ENCODE measurements at regions not wholly inside any gene's neighbourhood (a gene's known extent, or its start where the extent isn't known, plus 50 kb on each side); places are given as distances from the start of the nearest gene placed in this dataset.
"Not testable (repeated sequence)": the region's sequence is repeated elsewhere in the genome, so short reads cannot be mapped to it uniquely, and the experiment has no call there.

- no peak for DNase-seq
These were observed 51.1 kb upstream of the CRY1 start for GRCh38 chr12:107144441-107144840.

- no peak for DNase-seq
These were observed 51.6 kb upstream of the CRY1 start for GRCh38 chr12:107144990-107145389.

DNA sequence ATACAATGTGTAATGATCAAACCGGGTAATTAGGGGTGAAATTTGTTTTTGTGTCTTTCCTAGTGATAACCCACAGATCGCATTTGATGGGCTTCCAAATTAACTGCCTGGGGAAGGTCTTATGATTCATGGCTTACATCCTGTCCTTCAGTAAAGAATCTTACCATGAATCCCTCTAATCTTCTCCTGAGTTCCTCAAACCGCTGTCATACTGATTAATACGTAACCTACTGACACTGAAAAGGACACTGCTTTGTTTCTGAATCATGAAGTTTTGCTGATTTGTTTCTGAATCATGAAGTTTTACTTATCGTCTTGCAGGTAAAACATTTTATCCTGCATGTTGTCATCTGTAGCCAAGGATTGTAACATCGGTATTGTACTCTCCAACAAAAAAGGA, 52.0 kb upstream of the CRY1 start:
- no peak for DNase-seq

GRCh38 chr12:107148107-107148506, 54.8 kb upstream of the CRY1 start:
- no peak for DNase-seq

DNA sequence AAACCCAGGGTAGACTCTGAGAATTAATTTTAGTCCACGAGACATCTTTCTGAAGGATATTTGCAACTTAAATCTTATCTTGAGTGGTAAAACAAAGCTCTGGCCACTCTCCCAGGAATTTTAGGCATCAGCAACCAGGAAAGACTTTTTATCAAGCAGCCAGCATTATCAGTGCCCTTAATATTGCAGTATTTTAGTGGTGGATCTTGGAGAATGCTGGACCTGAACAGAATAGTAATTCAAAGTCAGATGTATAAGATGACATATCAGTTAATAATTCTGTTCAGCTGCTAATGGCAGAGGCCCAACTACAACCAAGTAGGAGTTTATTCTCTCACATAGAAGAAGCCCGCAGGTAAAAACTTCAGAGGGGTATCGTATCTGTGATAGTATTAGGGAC, 59.0 kb upstream of the CRY1 start:
- no peak for DNase-seq

DNA sequence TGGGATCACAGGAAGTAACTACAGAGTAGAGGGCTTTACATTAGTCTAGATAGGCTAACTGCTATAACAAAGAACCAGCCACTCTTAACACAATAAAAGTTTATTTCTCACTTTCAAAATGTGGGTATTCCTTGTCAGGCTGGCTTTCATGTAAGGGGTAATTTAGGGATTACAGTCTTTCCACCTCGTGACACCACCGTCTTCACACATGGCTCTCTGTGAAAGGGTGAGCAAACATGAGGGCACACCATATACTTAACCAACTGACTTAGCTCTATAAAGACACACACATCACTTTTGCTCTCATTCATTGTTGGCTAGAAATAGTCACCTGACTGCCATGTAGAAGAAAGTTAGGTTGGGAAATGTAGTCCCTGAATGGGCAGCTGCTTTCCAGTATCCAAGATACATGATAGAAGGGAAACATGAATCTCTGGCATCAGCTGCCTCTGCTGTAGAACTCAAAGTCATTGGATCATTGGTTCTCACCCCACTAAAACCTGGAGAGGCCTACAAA, 66.1 kb upstream of the CRY1 start:
- no peak for DNase-seq

GRCh38 chr12:107163413-107163812, 70.1 kb upstream of the CRY1 start:
- DNase-seq: no peak

- DNase-seq: no peak
These were observed 71.0 kb upstream of the CRY1 start for GRCh38 chr12:107164392-107164791.

DNA sequence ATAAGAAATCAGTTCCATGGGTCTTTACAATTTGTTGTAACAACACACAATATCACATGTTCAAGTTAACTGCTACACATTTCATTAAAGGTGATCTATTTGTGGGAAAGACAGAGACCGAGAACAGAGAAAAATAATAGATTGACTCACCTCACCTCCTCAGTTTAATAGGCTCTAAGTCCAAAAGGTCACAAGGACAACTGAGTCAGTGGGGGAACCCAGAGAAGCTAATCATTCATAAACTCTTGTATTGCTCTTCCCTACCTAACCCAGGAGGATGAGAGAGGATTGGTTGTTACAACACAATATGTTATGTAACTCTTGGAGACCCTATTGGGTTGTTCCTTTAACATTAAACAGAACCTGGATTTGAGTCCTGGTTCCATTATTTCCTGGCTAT, 72.2 kb upstream of the CRY1 start:
- no peak for DNase-seq

- no peak for DNase-seq
These were observed 74.4 kb upstream of the CRY1 start for GRCh38 chr12:107167756-107168155.

- DNase-seq: no peak
These were observed 75.9 kb upstream of the CRY1 start for GRCh38 chr12:107169200-107169599.

GRCh38 chr12:107178776-107179175, 85.4 kb upstream of the CRY1 start:
- no peak for DNase-seq

GRCh38 chr12:107179871-107180270, 86.5 kb upstream of the CRY1 start:
- no peak for DNase-seq

- DNase-seq: no peak
These were observed 86.9 kb upstream of the CRY1 start for GRCh38 chr12:107180272-107180671.

DNA sequence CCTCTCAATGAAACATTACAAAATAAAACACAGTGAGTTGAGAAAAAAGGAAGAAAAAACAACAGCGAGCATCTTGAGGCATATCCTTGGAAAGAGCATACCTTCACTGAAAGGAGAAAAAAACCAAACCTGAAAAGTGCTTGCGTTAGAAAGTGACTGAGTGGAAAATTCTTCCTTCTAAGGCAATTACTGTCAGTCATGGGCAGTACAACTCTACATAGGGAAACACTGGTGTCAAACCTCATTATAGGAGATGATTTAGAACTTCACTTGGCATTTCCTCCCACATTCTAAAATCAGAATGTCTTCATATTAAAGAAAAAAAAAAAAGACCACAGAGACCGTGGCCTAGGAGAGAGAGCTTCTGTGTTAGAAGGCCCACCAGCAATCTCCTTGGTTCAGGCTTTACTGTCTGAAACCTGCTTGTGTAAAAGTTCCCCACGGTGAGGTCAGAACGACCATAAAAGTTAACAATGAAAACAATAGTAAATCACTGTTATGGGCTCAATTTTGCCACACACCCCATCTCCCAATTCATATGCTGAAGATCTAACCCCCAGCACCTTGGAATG, 91.1 kb upstream of the CRY1 start:
- no peak for DNase-seq

GRCh38 chr12:107196681-107197080, 103.3 kb upstream of the CRY1 start:
- DNase-seq: no peak

- DNase-seq: no peak
These were observed 107.0 kb upstream of the CRY1 start for GRCh38 chr12:107200394-107200793.

- DNase-seq: no peak
These were observed 114.7 kb upstream of the CRY1 start for GRCh38 chr12:107207931-107208525.

DNA sequence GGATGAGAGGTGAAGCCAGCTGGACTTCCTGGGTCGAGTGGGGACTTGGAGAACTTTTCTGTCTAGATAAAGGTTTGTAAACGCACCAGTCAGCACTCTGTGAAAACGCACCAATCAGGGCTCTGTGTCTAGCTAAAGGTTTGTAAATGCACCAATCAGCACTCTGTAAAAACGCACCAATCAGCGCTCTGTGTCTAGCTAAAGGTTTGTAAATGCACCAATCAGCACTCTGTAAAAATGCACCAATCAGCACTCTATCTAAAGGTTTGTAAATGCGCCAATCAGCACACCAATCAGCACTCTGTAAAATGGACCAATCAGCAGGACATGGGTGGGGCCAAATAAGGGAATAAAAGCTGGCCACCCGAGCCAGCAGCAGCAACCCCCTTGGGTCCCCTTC, 116.4 kb upstream of the CRY1 start:
- DNase-seq: not testable (repeated sequence)

- not testable (repeated sequence) for DNase-seq
These were observed 121.0 kb upstream of the CRY1 start for GRCh38 chr12:107214373-107214773.

DNA sequence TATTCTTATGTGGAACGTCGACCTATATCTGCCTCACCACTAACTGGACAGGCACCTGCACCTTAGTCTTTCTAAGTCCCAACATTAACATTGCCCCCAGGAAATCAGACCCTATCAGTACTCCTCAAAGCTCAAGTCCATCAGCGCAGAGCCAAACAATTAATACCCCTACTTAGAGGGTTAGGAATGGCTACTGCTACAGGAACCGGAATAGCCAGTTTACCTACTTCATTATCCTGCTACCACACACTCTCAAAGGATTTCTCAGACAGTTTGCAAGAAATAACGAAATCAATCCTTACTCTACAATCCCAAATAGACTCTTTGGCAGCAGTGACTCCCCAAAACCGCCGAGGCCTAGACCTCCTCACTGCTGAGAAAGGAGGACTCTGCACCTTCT, 123.1 kb upstream of the CRY1 start:
- not testable (repeated sequence) for DNase-seq

- no peak for DNase-seq
These were observed 126.0 kb upstream of the CRY1 start for GRCh38 chr12:107219301-107219700.

GRCh38 chr12:107221913-107222312, 128.6 kb upstream of the CRY1 start:
- DNase-seq: no peak

DNA sequence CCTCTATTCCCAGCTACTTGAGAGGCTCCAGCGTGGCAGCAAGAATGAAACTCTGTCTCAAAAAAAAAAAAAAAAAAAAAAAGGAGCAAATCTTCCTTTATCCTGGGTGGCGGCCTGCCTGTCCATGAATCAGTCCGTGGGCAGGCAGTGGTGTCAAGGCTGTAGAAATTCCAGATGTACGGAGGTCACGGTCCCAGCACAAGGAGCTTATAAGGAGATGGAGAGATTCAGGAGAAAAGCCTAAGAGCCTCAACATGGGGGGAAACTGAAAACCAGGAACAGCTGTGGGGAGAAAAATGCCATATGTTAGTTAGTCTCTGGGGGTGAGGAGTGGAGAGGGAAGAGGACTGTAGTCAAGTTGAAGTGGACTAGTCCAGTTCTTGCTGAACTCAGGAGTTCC, 130.5 kb upstream of the CRY1 start:
- DNase-seq: no peak

DNA sequence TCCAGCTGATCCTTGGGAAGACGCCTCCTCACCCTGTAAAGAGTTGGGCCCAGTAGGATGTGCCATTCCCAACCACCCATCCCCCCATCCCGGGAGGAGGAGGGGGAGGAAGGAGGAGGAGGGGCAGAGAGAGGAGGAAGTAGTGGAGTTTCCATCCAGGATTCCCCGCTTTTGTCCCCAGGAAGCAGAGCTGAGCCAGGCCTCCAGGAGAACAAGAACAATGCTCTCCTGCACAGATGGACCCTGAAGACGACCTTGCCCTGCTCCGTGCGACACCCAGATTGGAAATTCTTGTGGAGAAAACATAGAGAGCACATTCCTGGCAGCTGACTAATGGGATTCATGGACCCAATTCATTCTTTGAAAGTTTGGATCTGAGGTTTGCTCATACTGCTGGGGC, 132.3 kb upstream of the CRY1 start:
- no peak for DNase-seq
